ENCODE measurements at regions not wholly inside any gene's neighbourhood (a gene's known extent, or its start where the extent isn't known, plus 50 kb on each side); places are given as distances from the start of the nearest gene placed in this dataset.

DNA sequence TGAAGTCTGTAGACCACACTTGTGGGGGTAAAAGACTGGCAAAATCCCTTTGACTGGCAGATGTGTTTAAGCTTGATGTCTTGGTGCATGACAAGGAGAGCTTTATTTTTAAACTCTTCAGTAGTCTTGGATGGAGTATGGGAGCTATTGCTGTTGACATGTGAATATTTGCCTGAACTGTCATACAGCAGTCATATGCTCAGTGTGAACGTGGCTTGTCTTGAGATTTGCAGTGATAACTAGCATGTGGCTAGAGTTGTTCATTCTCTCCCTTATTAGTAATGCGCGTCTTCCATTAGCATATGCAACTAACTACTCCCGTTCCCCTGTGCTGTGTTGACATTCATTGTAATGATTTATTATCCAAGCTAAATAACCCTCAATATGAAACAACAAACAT is 523.6 kb upstream of the WWC1 start:
- Mint-ChIP-seq H3K27me3 (no peaks in the 10 kb centered on the region), H3K36me3 (ENCODE audit: low read depth) (no peaks in the 10 kb centered on the region), H3K27ac (no peak overlapping the region), H3K9me3 (peaks cover 10% of the 10 kb centered on the region), H3K4me3 (no peak overlapping the region), H3K4me1 (ENCODE audit: low read depth) (no peaks in the 10 kb centered on the region)

DNA sequence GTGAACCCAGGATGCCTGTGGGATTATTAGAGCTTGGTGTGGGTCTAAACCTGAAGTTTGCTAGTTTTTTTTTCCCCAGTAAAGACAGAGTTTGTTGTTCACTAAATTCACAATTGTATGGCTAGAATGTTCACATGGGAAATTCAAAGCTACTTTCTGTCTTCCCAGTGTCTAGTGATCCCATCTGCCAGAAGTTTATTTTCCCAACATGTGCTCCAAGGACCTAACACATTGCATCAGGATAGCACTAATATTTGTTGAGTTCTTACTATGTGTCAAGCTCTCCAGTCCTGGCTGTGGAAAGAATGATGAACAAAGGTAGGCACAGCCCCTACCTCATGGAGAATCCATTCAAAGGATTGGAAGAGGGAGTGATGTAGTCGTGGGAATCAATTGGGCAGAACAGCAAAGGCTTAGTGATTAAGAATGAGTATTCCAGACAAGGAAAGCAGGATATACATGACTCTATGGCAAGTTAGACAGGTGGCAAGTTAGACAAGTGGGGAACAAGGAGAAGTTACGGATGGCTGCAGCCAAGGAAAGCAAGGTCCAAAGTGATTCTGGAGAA is 521.5 kb upstream of the WWC1 start:
- no peaks in the 10 kb centered on the region for H3K36me3 Mint-ChIP-seq (ENCODE audit: low read depth)
- H3K27ac Mint-ChIP-seq = no peak overlapping the region
- H3K4me1 Mint-ChIP-seq (ENCODE audit: low read depth) = no peaks in the 10 kb centered on the region
- no peak overlapping the region for H3K4me3 Mint-ChIP-seq
- H3K9me3 Mint-ChIP-seq = peaks cover 10% of the 10 kb centered on the region
- H3K27me3 Mint-ChIP-seq = no peaks in the 10 kb centered on the region

GRCh38 chr5:167770461-167770860 is 521.0 kb upstream of the WWC1 start:
- no peaks in the 10 kb centered on the region for H3K36me3 Mint-ChIP-seq (ENCODE audit: low read depth)
- H3K4me1 Mint-ChIP-seq (ENCODE audit: low read depth) = no peaks in the 10 kb centered on the region
- H3K27me3 Mint-ChIP-seq = no peaks in the 10 kb centered on the region
- H3K27ac Mint-ChIP-seq = no peak overlapping the region
- H3K9me3 Mint-ChIP-seq = peaks cover 10% of the 10 kb centered on the region
- no peak overlapping the region for H3K4me3 Mint-ChIP-seq

- Mint-ChIP-seq H3K4me3 (no peak overlapping the region), H3K36me3 (ENCODE audit: low read depth) (no peaks in the 10 kb centered on the region), H3K4me1 (ENCODE audit: low read depth) (no peaks in the 10 kb centered on the region), H3K27ac (no peak overlapping the region), H3K27me3 (no peaks in the 10 kb centered on the region), H3K9me3 (peaks cover 10% of the 10 kb centered on the region)
Measured at GRCh38 chr5:167771571-167771970, 519.9 kb upstream of the WWC1 start.

- Mint-ChIP-seq H3K4me3 (no peak overlapping the region), H3K4me1 (ENCODE audit: low read depth) (no peaks in the 10 kb centered on the region), H3K27me3 (no peaks in the 10 kb centered on the region), H3K27ac (no peak overlapping the region), H3K9me3 (peaks cover 7% of the 10 kb centered on the region), H3K36me3 (ENCODE audit: low read depth) (no peaks in the 10 kb centered on the region)
Measured at GRCh38 chr5:167773668-167774301, 517.7 kb upstream of the WWC1 start.

GRCh38 chr5:167777746-167778145 is 513.7 kb upstream of the WWC1 start:
- no peaks in the 10 kb centered on the region for H3K4me1 Mint-ChIP-seq (ENCODE audit: low read depth)
- H3K9me3 Mint-ChIP-seq = peaks cover 8% of the 10 kb centered on the region
- H3K4me3 Mint-ChIP-seq = no peak overlapping the region
- no peaks in the 10 kb centered on the region for H3K27me3 Mint-ChIP-seq
- H3K36me3 Mint-ChIP-seq (ENCODE audit: low read depth) = no peaks in the 10 kb centered on the region
- no peak overlapping the region for H3K27ac Mint-ChIP-seq

DNA sequence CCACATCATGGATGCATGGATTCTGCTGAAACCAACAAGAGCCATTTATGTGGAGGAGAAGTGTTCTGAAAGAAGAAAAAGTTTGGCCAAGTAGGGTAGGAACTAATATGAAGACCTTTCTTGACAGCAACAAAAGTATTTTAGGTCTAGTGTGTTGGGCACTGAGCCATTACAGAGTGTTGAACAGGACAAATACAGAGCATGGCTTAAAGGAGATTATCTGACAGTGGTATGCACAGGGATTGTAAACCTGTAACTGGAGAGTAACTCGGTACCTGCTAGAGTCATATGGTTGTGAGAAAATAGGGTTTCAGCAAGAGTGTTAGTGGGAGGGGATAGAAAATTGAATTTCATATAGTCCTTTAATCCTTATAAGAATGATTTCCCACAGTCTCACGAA is 513.2 kb upstream of the WWC1 start:
- H3K4me1 Mint-ChIP-seq (ENCODE audit: low read depth) = no peaks in the 10 kb centered on the region
- H3K27ac Mint-ChIP-seq = no peak overlapping the region
- H3K9me3 Mint-ChIP-seq = peaks cover 8% of the 10 kb centered on the region
- no peaks in the 10 kb centered on the region for H3K36me3 Mint-ChIP-seq (ENCODE audit: low read depth)
- no peak overlapping the region for H3K4me3 Mint-ChIP-seq
- H3K27me3 Mint-ChIP-seq = no peaks in the 10 kb centered on the region

DNA sequence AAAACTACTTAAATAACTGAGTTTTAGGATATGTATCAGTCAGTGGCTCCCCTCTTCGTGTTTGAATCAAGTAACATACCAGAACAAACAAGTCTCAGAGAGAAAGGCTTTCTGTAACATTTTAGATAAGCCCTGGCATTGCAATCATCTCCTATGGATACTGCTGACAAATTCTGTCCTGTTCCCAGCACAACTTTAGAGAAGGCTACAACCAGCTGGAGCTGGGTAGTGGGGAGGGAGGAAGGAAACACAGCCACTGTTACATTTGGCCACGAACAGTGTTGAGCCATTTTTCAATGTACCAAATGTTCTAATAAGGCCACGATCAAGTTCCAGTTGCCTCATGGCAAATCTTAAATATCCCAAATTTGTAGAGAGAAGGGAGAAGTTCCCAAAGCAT is 511.8 kb upstream of the WWC1 start:
- no peaks in the 10 kb centered on the region for H3K27me3 Mint-ChIP-seq
- H3K4me1 Mint-ChIP-seq (ENCODE audit: low read depth) = no peaks in the 10 kb centered on the region
- H3K27ac Mint-ChIP-seq = no peak overlapping the region
- H3K4me3 Mint-ChIP-seq = no peak overlapping the region
- H3K9me3 Mint-ChIP-seq = peaks cover 8% of the 10 kb centered on the region
- H3K36me3 Mint-ChIP-seq (ENCODE audit: low read depth) = no peaks in the 10 kb centered on the region

GRCh38 chr5:167780177-167780576 is 511.3 kb upstream of the WWC1 start:
- Mint-ChIP-seq H3K27ac (no peak overlapping the region), H3K4me1 (ENCODE audit: low read depth) (no peaks in the 10 kb centered on the region), H3K36me3 (ENCODE audit: low read depth) (no peaks in the 10 kb centered on the region), H3K27me3 (no peaks in the 10 kb centered on the region), H3K4me3 (no peak overlapping the region), H3K9me3 (peaks cover 8% of the 10 kb centered on the region)

DNA sequence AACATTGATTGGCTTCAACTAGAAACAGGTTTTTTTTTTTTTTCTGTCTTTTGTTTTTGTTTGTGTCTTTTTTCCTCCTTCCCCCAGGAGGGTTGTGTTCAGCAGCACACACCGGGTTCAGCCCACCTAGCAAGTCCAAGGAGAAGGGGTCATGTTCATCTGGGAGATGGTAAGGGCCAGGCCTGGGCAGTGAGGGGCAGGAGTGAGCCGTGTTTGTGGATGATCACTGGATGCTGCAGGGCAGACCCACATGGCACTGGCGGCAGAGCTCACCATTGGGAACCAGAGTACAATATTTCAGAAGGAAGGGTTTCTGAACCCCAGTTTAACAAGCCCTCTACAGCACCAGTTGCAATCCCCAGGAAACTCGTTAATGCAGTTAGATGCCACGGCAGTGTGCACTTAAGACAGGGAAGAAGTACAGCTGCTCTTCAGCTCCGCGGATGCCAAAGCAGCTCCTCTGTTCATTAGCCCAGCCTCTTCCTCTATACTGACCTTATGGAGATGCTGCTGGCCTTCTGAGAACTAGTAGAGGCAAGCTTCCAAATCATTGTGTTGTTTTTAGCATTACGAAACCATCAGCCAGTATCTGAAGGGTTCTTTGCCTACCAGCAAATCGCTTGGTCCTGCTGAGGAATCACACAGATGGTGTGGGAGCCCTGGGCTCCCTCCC is 508.2 kb upstream of the WWC1 start:
- Mint-ChIP-seq H3K9me3 (peaks cover 4% of the 10 kb centered on the region), H3K36me3 (ENCODE audit: low read depth) (no peaks in the 10 kb centered on the region), H3K4me1 (ENCODE audit: low read depth) (no peaks in the 10 kb centered on the region), H3K4me3 (no peak overlapping the region), H3K27ac (no peak overlapping the region), H3K27me3 (no peaks in the 10 kb centered on the region)

DNA sequence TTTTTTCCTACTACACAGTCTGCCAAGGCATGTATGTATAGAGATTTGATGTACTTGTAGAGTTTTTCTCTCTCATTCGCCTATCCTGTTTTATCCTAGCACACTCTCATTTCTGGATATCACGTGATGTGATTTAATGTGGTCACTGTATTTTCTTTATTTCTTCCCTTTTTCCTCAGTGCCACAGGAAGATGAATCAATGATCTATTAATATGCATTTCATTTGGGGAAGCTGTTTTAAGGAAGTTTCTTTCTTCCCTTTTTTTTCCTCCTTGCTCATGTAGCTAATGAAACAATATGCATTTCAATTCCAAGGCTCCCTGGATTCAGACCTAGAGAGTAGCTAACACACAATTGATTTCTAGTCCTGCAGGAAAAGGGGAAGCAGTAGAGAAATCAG is 506.3 kb upstream of the WWC1 start:
- Mint-ChIP-seq H3K27me3 (no peaks in the 10 kb centered on the region), H3K4me3 (no peak overlapping the region), H3K36me3 (ENCODE audit: low read depth) (no peaks in the 10 kb centered on the region), H3K4me1 (ENCODE audit: low read depth) (no peaks in the 10 kb centered on the region), H3K27ac (no peak overlapping the region), H3K9me3 (peaks cover 7% of the 10 kb centered on the region)

DNA sequence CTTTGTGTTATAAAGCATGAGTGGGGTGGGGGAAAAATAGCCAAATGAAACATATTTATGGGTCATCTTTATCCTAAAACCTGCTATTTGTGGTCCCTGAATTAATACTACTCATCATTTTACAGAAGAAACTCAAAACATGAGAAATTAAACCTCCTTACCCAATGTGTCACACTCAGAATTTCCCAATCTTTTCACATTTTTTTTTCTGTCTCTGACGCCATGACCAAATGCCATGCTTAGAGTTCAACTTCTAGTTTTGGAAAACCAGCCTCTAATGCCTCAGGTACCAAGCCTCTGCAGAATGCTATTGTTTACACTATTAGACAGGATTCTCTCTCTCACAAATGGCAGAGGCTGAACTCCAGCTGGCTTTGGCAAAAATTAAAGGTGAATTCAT is 505.5 kb upstream of the WWC1 start:
- H3K36me3 Mint-ChIP-seq (ENCODE audit: low read depth) = no peaks in the 10 kb centered on the region
- H3K4me1 Mint-ChIP-seq (ENCODE audit: low read depth) = no peaks in the 10 kb centered on the region
- H3K27me3 Mint-ChIP-seq = no peaks in the 10 kb centered on the region
- H3K4me3 Mint-ChIP-seq = no peak overlapping the region
- H3K9me3 Mint-ChIP-seq = peaks cover 7% of the 10 kb centered on the region
- H3K27ac Mint-ChIP-seq = no peak overlapping the region

- Mint-ChIP-seq H3K4me1 (ENCODE audit: low read depth) (no peaks in the 10 kb centered on the region), H3K36me3 (ENCODE audit: low read depth) (no peaks in the 10 kb centered on the region), H3K27ac (no peak overlapping the region), H3K4me3 (no peak overlapping the region), H3K9me3 (peaks cover 3% of the 10 kb centered on the region), H3K27me3 (no peaks in the 10 kb centered on the region)
Measured at GRCh38 chr5:167786871-167787578, 504.4 kb upstream of the WWC1 start.

GRCh38 chr5:167790045-167790444 is 501.4 kb upstream of the WWC1 start:
- no peak overlapping the region for H3K4me3 Mint-ChIP-seq
- H3K9me3 Mint-ChIP-seq = peaks cover 3% of the 10 kb centered on the region
- H3K36me3 Mint-ChIP-seq (ENCODE audit: low read depth) = no peaks in the 10 kb centered on the region
- no peak overlapping the region for H3K27ac Mint-ChIP-seq
- H3K27me3 Mint-ChIP-seq = no peaks in the 10 kb centered on the region
- no peaks in the 10 kb centered on the region for H3K4me1 Mint-ChIP-seq (ENCODE audit: low read depth)

DNA sequence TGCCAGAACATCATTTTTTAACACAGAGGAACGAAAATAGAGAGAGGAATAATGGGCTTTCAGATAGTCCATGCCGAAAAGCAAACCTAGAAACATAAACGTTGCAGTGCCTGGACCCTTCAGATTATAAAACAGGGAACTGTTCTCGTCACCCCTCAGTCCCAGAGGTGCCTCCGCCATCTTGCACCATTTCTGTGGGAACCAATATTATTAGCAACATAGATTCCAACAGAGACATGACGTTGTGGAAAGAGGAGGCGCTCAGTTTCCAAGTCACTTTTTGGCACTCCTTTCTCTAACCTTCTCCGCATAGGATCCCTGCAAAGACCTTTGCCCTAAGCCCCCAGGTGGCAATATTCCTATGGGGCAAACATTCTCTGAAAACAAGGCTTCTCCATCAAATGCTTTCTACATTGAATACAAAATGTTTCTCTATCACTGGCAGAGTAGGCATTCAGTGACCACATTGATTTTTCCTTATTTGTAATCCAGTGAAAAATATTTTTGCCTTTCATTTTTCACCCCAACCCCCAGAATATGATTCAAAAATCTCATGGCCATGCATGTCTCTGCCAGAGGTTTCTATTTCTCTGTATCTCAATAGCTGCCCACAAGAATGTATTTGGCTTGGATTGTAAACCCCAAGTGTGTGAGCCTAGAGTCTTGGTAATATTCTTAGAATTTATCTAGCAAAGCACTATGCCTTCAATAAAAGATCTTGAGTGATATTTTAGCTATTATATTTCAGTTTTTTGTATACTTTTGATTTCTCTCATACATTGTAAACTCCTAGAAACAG is 500.8 kb upstream of the WWC1 start:
- no peak overlapping the region for H3K27ac Mint-ChIP-seq
- H3K4me1 Mint-ChIP-seq (ENCODE audit: low read depth) = no peaks in the 10 kb centered on the region
- no peak overlapping the region for H3K4me3 Mint-ChIP-seq
- H3K36me3 Mint-ChIP-seq (ENCODE audit: low read depth) = no peaks in the 10 kb centered on the region
- no peaks in the 10 kb centered on the region for H3K27me3 Mint-ChIP-seq
- peaks cover 3% of the 10 kb centered on the region for H3K9me3 Mint-ChIP-seq
